ENCODE measurements at regions not wholly inside any gene's neighbourhood (a gene's known extent, or its start where the extent isn't known, plus 50 kb on each side); places are given as distances from the start of the nearest gene placed in this dataset.

- TF ChIP-seq CTCF (IDR thresholded peaks at IDR 0.05; ENCODE audit: insufficient read depth, low read depth, low read length) (no peak), EZH2 (IDR thresholded peaks at IDR 0.05; ENCODE audit: insufficient read depth, low read length) (no peak)
Measured at GRCh38 chr2:152280780-152281179, 54.2 kb upstream of the FMNL2 start.

All from astrocyte (in vitro differentiated cells and primary cell).